Astrocyte of the cerebellum (primary cell): ENCODE measurements at regions not wholly inside any gene's neighbourhood (a gene's known extent, or its start where the extent isn't known, plus 50 kb on each side); places are given as distances from the start of the nearest gene placed in this dataset.

Experiments used
- DNase-seq: peaks from one replicate; pipeline ENCODE4 v3.0.0-alpha.2; 2011; ENCODE audit warnings: low read depth
- H3K4me3 ChIP-seq: 2 replicates; pipeline ENCODE4 v1.5.1; 2011; ENCODE audit warnings: mild to moderate bottlenecking, low read depth, low read length, moderate library complexity
- in situ Hi-C: cut with HindIII; loops from 2 replicates; pipeline ENCODE4 v1.10.0; 2017; ENCODE audit warnings: low sequenced_read_pairs
- TF ChIP-seq, protein P1 (sequence below): IDR thresholded peaks from 2 replicates; pipeline ENCODE4 v1.5.1; 2012; ENCODE audit warnings: low read length, low read depth, moderate library complexity, mild to moderate bottlenecking; ENCODE audit errors: missing control alignments

DNA sequence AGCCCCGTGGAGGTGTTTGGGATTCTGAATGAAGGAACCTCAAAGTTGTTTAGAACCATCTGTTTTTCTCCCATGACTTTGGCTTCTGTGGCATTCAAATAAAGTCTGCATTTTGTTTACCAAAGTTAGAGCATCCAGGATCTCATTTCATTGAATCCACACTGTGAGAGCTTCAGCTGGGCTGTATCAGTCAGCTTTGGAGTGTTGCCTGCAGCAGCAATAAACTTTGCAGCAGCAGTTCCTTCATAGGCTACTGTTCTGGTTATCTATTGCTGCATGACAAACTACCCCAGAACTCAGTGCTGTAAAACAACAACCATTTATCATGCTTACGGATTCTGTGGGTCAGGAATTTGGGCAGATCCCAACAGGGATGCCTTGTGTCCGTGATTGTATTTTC is 1575.2 kb upstream of the LRRTM3 start:
- TF ChIP-seq, protein P1, sequence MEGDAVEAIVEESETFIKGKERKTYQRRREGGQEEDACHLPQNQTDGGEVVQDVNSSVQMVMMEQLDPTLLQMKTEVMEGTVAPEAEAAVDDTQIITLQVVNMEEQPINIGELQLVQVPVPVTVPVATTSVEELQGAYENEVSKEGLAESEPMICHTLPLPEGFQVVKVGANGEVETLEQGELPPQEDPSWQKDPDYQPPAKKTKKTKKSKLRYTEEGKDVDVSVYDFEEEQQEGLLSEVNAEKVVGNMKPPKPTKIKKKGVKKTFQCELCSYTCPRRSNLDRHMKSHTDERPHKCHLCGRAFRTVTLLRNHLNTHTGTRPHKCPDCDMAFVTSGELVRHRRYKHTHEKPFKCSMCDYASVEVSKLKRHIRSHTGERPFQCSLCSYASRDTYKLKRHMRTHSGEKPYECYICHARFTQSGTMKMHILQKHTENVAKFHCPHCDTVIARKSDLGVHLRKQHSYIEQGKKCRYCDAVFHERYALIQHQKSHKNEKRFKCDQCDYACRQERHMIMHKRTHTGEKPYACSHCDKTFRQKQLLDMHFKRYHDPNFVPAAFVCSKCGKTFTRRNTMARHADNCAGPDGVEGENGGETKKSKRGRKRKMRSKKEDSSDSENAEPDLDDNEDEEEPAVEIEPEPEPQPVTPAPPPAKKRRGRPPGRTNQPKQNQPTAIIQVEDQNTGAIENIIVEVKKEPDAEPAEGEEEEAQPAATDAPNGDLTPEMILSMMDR = no peak
- DNase-seq = no peak
- H3K4me3 ChIP-seq = no peak overlapping the region
- in situ Hi-C loops = no loop called here

DNA sequence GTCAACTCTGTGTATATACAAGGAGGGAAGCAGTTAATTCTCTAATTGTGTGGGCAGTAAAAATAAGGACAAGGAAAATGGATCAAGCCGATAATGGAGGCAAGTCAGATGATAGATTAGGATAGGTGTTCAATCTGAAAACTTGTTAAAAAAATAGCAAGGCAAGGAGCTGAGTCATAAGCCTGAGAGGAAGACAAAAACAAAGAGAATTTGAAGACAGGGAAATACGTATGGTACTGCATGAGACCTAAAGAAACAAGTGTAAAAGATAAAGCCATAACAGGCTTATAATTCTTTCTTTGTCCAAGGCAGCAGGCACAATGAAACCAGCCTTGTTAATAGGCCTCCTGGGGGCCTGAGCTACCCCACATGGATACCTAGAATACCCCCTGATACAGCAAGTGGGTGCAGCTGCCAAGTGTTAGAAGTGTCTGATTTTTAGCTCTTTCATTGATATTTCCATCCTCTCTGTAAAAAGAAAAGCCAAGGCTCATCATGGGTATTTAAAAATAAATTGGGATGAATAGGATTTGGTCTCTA is 1570.6 kb upstream of the LRRTM3 start:
- TF ChIP-seq, protein P1 = no peak
- no peak overlapping the region for H3K4me3 ChIP-seq
- no peak for DNase-seq
- in situ Hi-C loops = no loop called here

DNA sequence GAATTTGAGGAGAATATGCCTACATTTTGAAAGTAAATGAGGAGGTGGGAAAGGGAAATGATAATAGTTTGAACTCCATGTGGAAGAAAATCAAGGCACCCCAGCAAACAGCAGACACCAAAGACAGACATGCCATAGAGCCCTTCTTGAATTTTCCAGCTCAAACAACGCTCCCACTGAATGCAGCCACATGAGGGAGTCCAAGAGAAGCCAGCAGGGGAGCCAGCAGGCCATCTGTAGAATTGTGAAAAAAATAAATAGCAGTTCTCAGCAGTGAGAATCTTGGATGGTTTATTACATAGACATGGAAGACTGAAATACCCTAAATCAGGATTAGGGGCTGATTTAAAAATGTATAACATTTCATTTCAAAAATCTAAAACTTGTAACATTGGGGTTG is 1567.3 kb upstream of the LRRTM3 start:
- in situ Hi-C loops = no loop called here
- TF ChIP-seq, protein P1 = peak; percentile 63
- no peak overlapping the region for H3K4me3 ChIP-seq

DNA sequence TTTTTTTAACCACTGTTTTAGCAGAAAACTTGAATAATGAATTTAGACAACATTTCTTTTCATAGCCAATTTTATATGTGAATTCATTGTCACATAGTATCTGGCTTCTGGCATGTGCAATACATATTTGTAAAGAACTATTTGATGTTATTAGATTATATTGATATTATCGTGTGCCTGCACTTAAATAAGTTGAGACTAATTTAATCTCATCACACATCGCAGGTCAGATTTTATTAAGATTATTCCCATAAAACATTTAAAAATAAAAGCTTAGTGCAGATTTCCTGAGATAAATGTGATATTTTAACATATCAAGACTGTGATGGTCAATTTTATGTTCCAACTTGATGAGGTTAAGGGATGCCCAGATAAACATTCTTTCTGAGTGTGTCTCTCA is 1565.3 kb upstream of the LRRTM3 start:
- DNase-seq = no peak
- TF ChIP-seq, protein P1 = no peak
- in situ Hi-C loops = no loop called here
- no peak overlapping the region for H3K4me3 ChIP-seq

More for the DNA sequence above, 1567.3 kb upstream of the LRRTM3 start:
- no peak for DNase-seq

DNA sequence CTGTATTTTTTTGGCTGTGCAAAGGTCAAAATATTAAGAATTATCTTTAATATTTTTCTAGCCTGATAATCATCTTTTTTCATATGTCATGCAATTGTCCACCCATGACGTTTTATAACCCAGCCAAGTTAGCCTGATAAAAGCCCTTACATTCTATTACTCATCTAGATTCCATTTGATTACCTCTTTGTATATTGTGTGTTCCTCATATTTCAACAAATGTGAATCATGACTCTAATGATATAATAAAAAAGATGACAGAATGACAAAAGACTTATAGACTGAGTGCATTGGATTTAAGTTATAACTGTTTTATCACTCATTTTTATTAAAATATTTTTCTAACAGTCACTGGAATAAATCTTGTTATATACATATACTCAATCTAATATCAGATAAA is 1560.0 kb upstream of the LRRTM3 start:
- TF ChIP-seq, protein P1 = no peak
- in situ Hi-C loops = no loop called here

DNA sequence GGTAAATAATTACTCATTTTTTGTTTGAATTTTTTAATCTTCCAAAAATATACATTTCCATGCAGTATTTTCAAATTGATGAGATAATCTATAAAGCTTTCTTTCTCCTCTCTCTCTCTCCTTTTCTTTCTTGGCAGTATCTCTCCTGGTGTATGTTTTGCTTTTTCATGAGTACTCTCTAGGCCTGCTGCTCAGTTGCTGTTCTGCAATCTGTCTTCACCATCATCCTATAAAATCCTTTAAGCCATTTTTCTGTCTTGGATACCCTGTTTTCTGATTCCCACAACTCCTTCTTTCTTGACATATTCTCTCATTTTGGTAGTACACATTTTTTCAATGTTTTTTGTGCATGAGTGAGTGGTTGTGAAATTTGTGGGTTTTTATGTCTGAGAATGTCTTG is 1558.1 kb upstream of the LRRTM3 start:
- no peak overlapping the region for H3K4me3 ChIP-seq
- in situ Hi-C loops = no loop called here
- TF ChIP-seq, protein P1 = no peak
- DNase-seq = no peak

More for the DNA sequence above, 1560.0 kb upstream of the LRRTM3 start:
- H3K4me3 ChIP-seq = no peak overlapping the region
- no peak for DNase-seq
